ENCODE measurements at regions not wholly inside any gene's neighbourhood (a gene's known extent, or its start where the extent isn't known, plus 50 kb on each side); places are given as distances from the start of the nearest gene placed in this dataset.

DNA sequence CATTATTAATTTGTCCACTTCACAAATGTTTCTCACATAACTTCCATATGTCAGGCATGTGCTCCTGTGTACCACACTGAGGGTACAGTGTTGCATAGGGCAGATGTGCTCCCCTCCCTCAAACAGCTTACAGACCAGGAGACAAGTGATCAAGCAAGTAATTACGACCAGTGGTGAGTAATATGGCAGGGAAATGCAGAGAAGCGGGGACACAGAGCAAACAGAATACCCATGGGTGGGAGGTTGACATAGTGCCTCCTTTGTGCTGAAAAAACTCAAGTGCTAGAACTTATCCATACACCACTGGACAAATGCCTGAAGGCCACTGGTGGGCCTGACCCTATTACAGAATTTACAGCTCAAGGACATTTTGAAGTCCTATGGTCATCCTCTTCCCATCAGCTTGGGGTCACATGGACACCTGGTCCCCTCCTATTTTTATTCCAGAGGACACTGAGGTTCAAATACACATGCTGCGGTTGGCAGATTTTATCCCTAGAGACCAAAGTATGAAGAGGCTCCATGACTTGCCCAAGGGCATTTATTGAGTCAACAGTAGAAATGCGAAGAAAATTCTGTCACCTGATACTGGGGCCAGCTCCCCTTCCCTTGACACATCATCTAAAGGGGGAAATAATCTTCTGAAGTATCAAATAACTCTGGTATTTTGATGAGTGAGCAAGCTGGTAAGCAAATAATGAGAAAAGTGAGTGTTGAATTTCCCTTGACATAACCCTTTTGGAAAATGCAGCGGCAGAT, 116.6 kb downstream of the QRSL1 start:
- Histone ChIP-seq H3K4me1 (ENCODE audit: control insufficient read depth, insufficient read depth, low read length) (no peaks in the 10 kb centered on the region), H2AFZ (ENCODE audit: control insufficient read depth, low read depth, low read length) (no peak overlapping the region)

DNA sequence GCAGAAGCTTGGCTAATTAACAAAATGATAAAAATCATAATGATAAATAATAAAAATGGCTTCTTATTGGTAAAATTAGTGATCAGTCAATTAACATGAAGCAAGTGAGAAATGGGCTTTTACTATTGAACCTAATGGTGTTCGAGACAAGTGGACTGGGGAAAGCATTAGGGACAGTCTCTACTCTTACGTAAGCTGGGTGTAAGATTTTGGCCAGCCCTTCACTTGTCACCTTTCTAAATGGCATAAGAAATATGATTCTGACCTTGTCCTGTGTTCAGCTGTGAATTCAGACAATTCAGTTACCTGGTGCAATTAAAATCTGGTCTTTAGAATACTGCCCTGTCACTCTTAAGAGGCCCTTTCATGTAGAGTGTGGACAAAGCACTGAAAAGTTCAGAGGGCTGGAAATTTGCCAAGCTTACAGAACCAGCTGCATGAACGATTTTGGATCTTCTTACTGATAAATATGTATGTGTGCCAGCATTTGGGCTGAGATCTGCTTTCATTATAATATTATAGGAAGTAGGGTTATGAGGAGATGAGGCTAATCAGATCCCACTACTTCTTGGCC, 115.9 kb downstream of the QRSL1 start:
- Histone ChIP-seq H3K27me3 (replicated peaks in 1 of 2; ENCODE audit: control insufficient read depth in 2 of 2, insufficient read depth in 2 of 2, low read length in 1 of 2) (no peaks in the 10 kb centered on the region; a peak in 1 of 4 replicates), H3K9me3 (replicated peaks; ENCODE audit: control insufficient read depth, insufficient read depth, low read length) (no peaks in the 10 kb centered on the region), H3K36me3 (ENCODE audit: control insufficient read depth in 2 of 2, insufficient read depth in 2 of 2, low read length in 1 of 2) (no peaks in the 10 kb centered on the region), H3K4me3 (no peak overlapping the region), H3K9ac (ENCODE audit: control insufficient read depth, insufficient read depth, low read length) (no peak overlapping the region), H3K4me2 (ENCODE audit: control insufficient read depth, insufficient read depth) (no peak overlapping the region), H3K79me2 (ENCODE audit: control insufficient read depth, insufficient read depth, low read length) (no peaks in the 10 kb centered on the region), H3K4me1 (ENCODE audit: control insufficient read depth, insufficient read depth, low read length) (no peaks in the 10 kb centered on the region), H4K20me1 (ENCODE audit: control insufficient read depth, insufficient read depth) (no peaks in the 10 kb centered on the region), H2AFZ (ENCODE audit: control insufficient read depth, low read depth, low read length) (no peak overlapping the region), H3K27ac (ENCODE audit: control insufficient read depth, insufficient read depth) (no peak overlapping the region)
- BruUV-seq (replicated peaks): no TSS peak
- ChIA-PET RAD21 (ENCODE audit: unreplicated experiment) (no interaction called here), POLR2A (no interaction called here), SMC1A (ENCODE audit: uncharacterized antibody, unreplicated experiment) (interaction anchor here (0.6 to 1.3 kb wide), 4 partner anchors 17 to 232 kb away, joined by 3 to 4 read pairs (median 4); no protein-coding TSS in a partner anchor), CTCF (interaction anchor here (1.3 kb wide), 1 partner anchor 136 kb away, joined by 3 read pairs; no protein-coding TSS in a partner anchor)
- intact Hi-C loops (cut with micrococcal nuclease; ENCODE audit: unreplicated experiment): no loop called here
- in situ Hi-C loops (cut with MboI): no loop called here
- 16% methylated on average over 3 of the region's 3 CpGs for WGBS (ENCODE audit: insufficient coverage, insufficient replicate concordance, low lambda C conversion rate, missing lambda C conversion rate)
- DNase-seq (ENCODE audit: low read depth, low spot score) (no peak), FAIRE-seq (no peak), ATAC-seq (no peak)
- TF ChIP-seq IKZF1 (conservative IDR thresholded peaks at IDR 0.05) (no peak), ZSCAN29 (IDR thresholded peaks at IDR 0.05) (no peak), YY1 (IDR thresholded peaks at IDR 0.05; ENCODE audit: low read depth, low read length) (no peak)
- TF ChIP-seq, protein P1, sequence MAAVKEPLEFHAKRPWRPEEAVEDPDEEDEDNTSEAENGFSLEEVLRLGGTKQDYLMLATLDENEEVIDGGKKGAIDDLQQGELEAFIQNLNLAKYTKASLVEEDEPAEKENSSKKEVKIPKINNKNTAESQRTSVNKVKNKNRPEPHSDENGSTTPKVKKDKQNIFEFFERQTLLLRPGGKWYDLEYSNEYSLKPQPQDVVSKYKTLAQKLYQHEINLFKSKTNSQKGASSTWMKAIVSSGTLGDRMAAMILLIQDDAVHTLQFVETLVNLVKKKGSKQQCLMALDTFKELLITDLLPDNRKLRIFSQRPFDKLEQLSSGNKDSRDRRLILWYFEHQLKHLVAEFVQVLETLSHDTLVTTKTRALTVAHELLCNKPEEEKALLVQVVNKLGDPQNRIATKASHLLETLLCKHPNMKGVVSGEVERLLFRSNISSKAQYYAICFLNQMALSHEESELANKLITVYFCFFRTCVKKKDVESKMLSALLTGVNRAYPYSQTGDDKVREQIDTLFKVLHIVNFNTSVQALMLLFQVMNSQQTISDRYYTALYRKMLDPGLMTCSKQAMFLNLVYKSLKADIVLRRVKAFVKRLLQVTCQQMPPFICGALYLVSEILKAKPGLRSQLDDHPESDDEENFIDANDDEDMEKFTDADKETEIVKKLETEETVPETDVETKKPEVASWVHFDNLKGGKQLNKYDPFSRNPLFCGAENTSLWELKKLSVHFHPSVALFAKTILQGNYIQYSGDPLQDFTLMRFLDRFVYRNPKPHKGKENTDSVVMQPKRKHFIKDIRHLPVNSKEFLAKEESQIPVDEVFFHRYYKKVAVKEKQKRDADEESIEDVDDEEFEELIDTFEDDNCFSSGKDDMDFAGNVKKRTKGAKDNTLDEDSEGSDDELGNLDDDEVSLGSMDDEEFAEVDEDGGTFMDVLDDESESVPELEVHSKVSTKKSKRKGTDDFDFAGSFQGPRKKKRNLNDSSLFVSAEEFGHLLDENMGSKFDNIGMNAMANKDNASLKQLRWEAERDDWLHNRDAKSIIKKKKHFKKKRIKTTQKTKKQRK (IDR thresholded peaks at IDR 0.05; ENCODE audit: low read depth, low read length): no peak
- TF ChIP-seq, protein P2, sequence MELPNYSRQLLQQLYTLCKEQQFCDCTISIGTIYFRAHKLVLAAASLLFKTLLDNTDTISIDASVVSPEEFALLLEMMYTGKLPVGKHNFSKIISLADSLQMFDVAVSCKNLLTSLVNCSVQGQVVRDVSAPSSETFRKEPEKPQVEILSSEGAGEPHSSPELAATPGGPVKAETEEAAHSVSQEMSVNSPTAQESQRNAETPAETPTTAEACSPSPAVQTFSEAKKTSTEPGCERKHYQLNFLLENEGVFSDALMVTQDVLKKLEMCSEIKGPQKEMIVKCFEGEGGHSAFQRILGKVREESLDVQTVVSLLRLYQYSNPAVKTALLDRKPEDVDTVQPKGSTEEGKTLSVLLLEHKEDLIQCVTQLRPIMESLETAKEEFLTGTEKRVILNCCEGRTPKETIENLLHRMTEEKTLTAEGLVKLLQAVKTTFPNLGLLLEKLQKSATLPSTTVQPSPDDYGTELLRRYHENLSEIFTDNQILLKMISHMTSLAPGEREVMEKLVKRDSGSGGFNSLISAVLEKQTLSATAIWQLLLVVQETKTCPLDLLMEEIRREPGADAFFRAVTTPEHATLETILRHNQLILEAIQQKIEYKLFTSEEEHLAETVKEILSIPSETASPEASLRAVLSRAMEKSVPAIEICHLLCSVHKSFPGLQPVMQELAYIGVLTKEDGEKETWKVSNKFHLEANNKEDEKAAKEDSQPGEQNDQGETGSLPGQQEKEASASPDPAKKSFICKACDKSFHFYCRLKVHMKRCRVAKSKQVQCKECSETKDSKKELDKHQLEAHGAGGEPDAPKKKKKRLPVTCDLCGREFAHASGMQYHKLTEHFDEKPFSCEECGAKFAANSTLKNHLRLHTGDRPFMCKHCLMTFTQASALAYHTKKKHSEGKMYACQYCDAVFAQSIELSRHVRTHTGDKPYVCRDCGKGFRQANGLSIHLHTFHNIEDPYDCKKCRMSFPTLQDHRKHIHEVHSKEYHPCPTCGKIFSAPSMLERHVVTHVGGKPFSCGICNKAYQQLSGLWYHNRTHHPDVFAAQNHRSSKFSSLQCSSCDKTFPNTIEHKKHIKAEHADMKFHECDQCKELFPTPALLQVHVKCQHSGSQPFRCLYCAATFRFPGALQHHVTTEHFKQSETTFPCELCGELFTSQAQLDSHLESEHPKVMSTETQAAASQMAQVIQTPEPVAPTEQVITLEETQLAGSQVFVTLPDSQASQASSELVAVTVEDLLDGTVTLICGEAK (IDR thresholded peaks at IDR 0.05; ENCODE audit: borderline replicate concordance): no peak

More for the DNA sequence above, 116.6 kb downstream of the QRSL1 start:
- Histone ChIP-seq H3K79me2 (ENCODE audit: control insufficient read depth, insufficient read depth, low read length) (no peaks in the 10 kb centered on the region), H3K4me2 (ENCODE audit: control insufficient read depth, insufficient read depth) (no peak overlapping the region), H3K9me3 (replicated peaks; ENCODE audit: control insufficient read depth, insufficient read depth, low read length) (no peaks in the 10 kb centered on the region), H3K4me3 (no peak overlapping the region), H4K20me1 (ENCODE audit: control insufficient read depth, insufficient read depth) (no peaks in the 10 kb centered on the region), H3K9ac (ENCODE audit: control insufficient read depth, insufficient read depth, low read length) (no peak overlapping the region), H3K27me3 (replicated peaks in 1 of 2; ENCODE audit: control insufficient read depth in 2 of 2, insufficient read depth in 2 of 2, low read length in 1 of 2) (no peaks in the 10 kb centered on the region), H3K27ac (ENCODE audit: control insufficient read depth, insufficient read depth) (no peak overlapping the region), H3K36me3 (ENCODE audit: control insufficient read depth in 2 of 2, insufficient read depth in 2 of 2, low read length in 1 of 2) (no peaks in the 10 kb centered on the region)
- in situ Hi-C loops (cut with MboI) (no loop called here), intact Hi-C loops (cut with micrococcal nuclease; ENCODE audit: unreplicated experiment) (no loop called here)
- WGBS (ENCODE audit: insufficient coverage, insufficient replicate concordance, low lambda C conversion rate, missing lambda C conversion rate): 52% methylated on average over 5 of the region's 5 CpGs
- BruUV-seq (replicated peaks): no TSS peak
- no peak for DNase-seq (ENCODE audit: low read depth, low spot score)
- FAIRE-seq: no peak
- ATAC-seq: no peak
- SMC1A ChIA-PET (ENCODE audit: uncharacterized antibody, unreplicated experiment): interaction anchor here (0.6 to 2.8 kb wide), 2 partner anchors 8 to 139 kb away, joined by 4 to 8 read pairs; no protein-coding TSS in a partner anchor
- TF ChIP-seq YBX1 (IDR thresholded peaks at IDR 0.05): no peak
- TF ChIP-seq ZZZ3 (IDR thresholded peaks at IDR 0.05; ENCODE audit: control insufficient read depth, insufficient read length, low read depth): no peak
- RAD21 ChIA-PET (ENCODE audit: unreplicated experiment): no interaction called here
- POLR2A ChIA-PET: no interaction called here
- CTCF ChIA-PET: interaction anchor here (1.3 to 1.5 kb wide), 2 partner anchors 136 to 251 kb away, joined by 3 to 4 read pairs; no protein-coding TSS in a partner anchor
